WTC11 (cell line): ENCODE measurements at regions not wholly inside any gene's neighbourhood (a gene's known extent, or its start where the extent isn't known, plus 50 kb on each side); places are given as distances from the start of the nearest gene placed in this dataset.

Experiments used
- ATAC-seq: fragments of 200-7000 bp; cut with Tn5 transposase; 2 replicates; pipeline ENCODE4 v1.10.0; 2021; ENCODE audit warnings: mild to moderate bottlenecking, moderate library complexity
- CTCF ChIA-PET: fragments of 300-600 bp; sonication (Branson Sonifier 250); formaldehyde crosslinking; loops from one replicate; lab custom pipeline; 2021; ENCODE audit warnings: antibody characterized with exemption; lab: Charles Lee
- POLR2A ChIA-PET: fragments of 350-600 bp; sonication (Branson Sonifier 250); formaldehyde crosslinking; loops from one replicate; lab custom pipeline; 2021; ENCODE audit warnings: antibody characterized with exemption; lab: Charles Lee
- DNase-seq: peaks from one replicate; pipeline ENCODE4 v3.0.0; 2021; ENCODE audit warnings: low spot score
- H3K27ac Mint-ChIP-seq: 2 replicates; pipeline ENCODE4 v1.8.0; 2021; ENCODE audit warnings: mixed read lengths
- H3K27me3 Mint-ChIP-seq: 2 replicates; pipeline ENCODE4 v1.8.0; 2021; ENCODE audit warnings: low read depth, mild to moderate bottlenecking, moderate library complexity, mixed read lengths
- H3K36me3 Mint-ChIP-seq: 2 replicates; pipeline ENCODE4 v1.8.0; 2021; ENCODE audit warnings: mixed read lengths
- H3K4me1 Mint-ChIP-seq: 2 replicates; pipeline ENCODE4 v1.8.0; 2022; ENCODE audit warnings: mixed read lengths
- H3K4me3 Mint-ChIP-seq: 2 replicates; pipeline ENCODE4 v1.8.0; 2021; ENCODE audit warnings: mild to moderate bottlenecking, moderate library complexity, mixed read lengths
- H3K9me3 Mint-ChIP-seq: 2 replicates; pipeline ENCODE4 v1.8.0; 2021; ENCODE audit warnings: mixed read lengths
- AFF4 ChIP-seq: sonication (generic); formaldehyde crosslinking; IDR thresholded peaks from 2 replicates; pipeline ENCODE4 v1.8.1; 2023; ENCODE audit warnings: mild to moderate bottlenecking, missing genetic modification reagents, borderline replicate concordance
- CREM ChIP-seq: sonication (generic); formaldehyde crosslinking; IDR thresholded peaks from 2 replicates; pipeline ENCODE4 v1.8.1; 2022; ENCODE audit warnings: mild to moderate bottlenecking, missing genetic modification reagents, moderate library complexity
- FOXJ3 ChIP-seq: sonication (generic); formaldehyde crosslinking; IDR thresholded peaks from 2 replicates; pipeline ENCODE4 v1.9.0; 2021; ENCODE audit warnings: missing genetic modification reagents, mild to moderate bottlenecking, borderline replicate concordance
- HMGA2 ChIP-seq: fragments of 250-450 bp; sonication (Bioruptor Pico); IDR thresholded peaks from 2 replicates; pipeline ENCODE4 v1.4.0; 2021; ENCODE audit warnings: mild to moderate bottlenecking, moderate library complexity
- NFATC4 ChIP-seq: fragments of 250-450 bp; sonication (Bioruptor Pico); IDR thresholded peaks from 2 replicates; pipeline ENCODE4 v1.9.0; 2021; ENCODE audit warnings: mild to moderate bottlenecking
- NR1H2 ChIP-seq: sonication (generic); formaldehyde crosslinking; IDR thresholded peaks from 2 replicates; pipeline ENCODE4 v1.9.0; 2021; ENCODE audit warnings: mild to moderate bottlenecking, moderate library complexity, missing genetic modification reagents
- OVOL2 ChIP-seq: fragments of 250-450 bp; sonication (Bioruptor Pico); IDR thresholded peaks from 2 replicates; pipeline ENCODE4 v1.9.0; 2021; ENCODE audit warnings: mild to moderate bottlenecking, borderline replicate concordance
- PRDM15 ChIP-seq: sonication (generic); formaldehyde crosslinking; IDR thresholded peaks from 2 replicates; pipeline ENCODE4 v1.8.0; 2022; ENCODE audit warnings: missing genetic modification reagents
- PRRX2 ChIP-seq: fragments of 250-450 bp; sonication (Bioruptor Pico); IDR thresholded peaks from 2 replicates; pipeline ENCODE4 v1.8.0; 2021; ENCODE audit warnings: mild to moderate bottlenecking
- SMAD3 ChIP-seq: sonication (generic); formaldehyde crosslinking; IDR thresholded peaks from 2 replicates; pipeline ENCODE4 v1.8.0; 2022; ENCODE audit warnings: missing genetic modification reagents, mild to moderate bottlenecking, borderline replicate concordance
- ZNF219 ChIP-seq: sonication (generic); formaldehyde crosslinking; IDR thresholded peaks from 2 replicates; pipeline ENCODE4 v1.8.0; 2023; ENCODE audit warnings: missing genetic modification reagents, mild to moderate bottlenecking, borderline replicate concordance
- ZNF281 ChIP-seq: sonication (generic); formaldehyde crosslinking; IDR thresholded peaks from 2 replicates; pipeline ENCODE4 v1.8.0; 2023; ENCODE audit warnings: mild to moderate bottlenecking, missing genetic modification reagents
- ZNF416 ChIP-seq: fragments of 250-450 bp; sonication (Bioruptor Pico); IDR thresholded peaks from 2 replicates; pipeline ENCODE4 v1.9.0; 2021; ENCODE audit warnings: mild to moderate bottlenecking, inconsistent platforms
- ZNF423 ChIP-seq: fragments of 250-450 bp; sonication (Bioruptor Pico); IDR thresholded peaks from 2 replicates; pipeline ENCODE4 v2.1.2; 2022; ENCODE audit warnings: mild to moderate bottlenecking, moderate library complexity
- TF ChIP-seq, protein P1 (sequence below): fragments of 250-450 bp; sonication (Bioruptor Pico); conservative IDR thresholded peaks from 2 replicates; pipeline ENCODE4 v1.9.0; 2021; ENCODE audit warnings: mild to moderate bottlenecking
- TF ChIP-seq, protein P2 (sequence below): sonication (generic); formaldehyde crosslinking; IDR thresholded peaks from 2 replicates; pipeline ENCODE4 v1.8.1; 2023; ENCODE audit warnings: mild to moderate bottlenecking, missing genetic modification reagents
- TF ChIP-seq, protein P3 (sequence below): sonication (generic); formaldehyde crosslinking; IDR thresholded peaks from 2 replicates; pipeline ENCODE4 v1.8.1; 2022; ENCODE audit warnings: low read depth, missing genetic modification reagents, borderline replicate concordance

DNA sequence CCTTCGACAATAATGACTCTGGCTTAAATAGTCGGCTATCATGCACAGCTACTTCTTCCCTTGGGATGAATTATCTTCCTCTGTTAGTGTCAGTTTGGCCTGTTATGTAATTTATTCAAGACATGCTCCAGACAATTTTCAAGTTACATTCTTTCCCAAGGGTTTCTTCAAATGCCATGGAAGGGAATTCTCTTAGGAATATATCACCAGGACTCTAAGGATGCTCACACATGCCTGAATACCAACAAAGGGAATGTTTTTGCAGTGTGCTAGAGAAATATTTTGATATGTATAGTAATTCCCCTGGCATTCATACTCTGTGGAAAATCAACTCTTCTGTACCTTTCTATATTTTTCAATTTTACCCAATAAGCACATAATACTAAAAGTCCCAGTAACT lies 286.0 kb upstream of the KYNU start:
- ATAC-seq: no peak
- no peaks in the 10 kb centered on the region for H3K9me3 Mint-ChIP-seq
- H3K27ac Mint-ChIP-seq: no peak overlapping the region
- 0 out of 2 replicates have a peak, but pooled peaks cover 3% of the 10 kb centered on the region for H3K4me1 Mint-ChIP-seq
- ChIA-PET POLR2A (no interaction called here), CTCF (no interaction called here)
- no peak overlapping the region for H3K4me3 Mint-ChIP-seq
- no peaks in the 10 kb centered on the region for H3K36me3 Mint-ChIP-seq
- TF ChIP-seq NR1H2 (CRISPR knock-in tag) (no peak), ZNF281 (CRISPR knock-in tag) (no peak), PRDM15 (CRISPR knock-in tag) (no peak), ZNF416 (CRISPR knock-in tag) (no peak), CREM (no peak), OVOL2 (no peak), ZNF423 (CRISPR knock-in tag) (no peak), ZNF219 (no peak), NFATC4 (CRISPR knock-in tag) (no peak), FOXJ3 (CRISPR knock-in tag) (no peak)
- TF ChIP-seq, protein P1, sequence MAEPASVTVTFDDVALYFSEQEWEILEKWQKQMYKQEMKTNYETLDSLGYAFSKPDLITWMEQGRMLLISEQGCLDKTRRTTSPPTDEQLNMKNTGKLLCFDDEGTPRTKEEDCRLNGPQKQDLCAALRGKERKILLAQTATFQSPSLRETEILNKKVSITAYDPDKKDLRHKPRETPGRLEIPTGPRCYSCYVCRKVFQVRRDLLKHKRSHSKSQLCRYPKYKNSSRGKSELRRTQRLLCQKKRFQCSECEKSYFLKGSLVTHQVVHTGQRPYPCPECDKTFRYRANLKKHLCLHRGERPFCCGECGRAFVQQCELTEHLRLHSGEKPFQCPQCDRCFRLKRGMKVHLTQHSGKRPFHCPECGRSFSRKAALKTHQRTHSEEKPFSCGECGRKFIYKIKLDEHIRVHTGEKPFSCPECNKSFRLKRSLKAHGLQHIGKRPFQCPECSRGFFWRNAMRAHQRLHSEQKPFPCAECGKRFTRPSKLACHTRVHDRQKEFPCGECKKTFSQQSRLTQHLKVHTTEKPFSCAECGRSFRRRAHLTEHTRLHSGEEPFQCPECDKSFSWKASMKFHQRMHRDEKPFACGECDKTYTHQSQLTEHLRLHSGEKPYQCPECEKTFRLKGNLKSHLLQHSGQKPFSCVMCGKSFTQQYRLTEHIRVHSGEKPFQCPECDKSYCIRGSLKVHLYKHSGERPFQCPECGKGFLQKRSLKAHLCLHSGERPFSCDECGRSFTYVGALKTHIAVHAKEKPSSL: no peak
- TF ChIP-seq, protein P2, sequence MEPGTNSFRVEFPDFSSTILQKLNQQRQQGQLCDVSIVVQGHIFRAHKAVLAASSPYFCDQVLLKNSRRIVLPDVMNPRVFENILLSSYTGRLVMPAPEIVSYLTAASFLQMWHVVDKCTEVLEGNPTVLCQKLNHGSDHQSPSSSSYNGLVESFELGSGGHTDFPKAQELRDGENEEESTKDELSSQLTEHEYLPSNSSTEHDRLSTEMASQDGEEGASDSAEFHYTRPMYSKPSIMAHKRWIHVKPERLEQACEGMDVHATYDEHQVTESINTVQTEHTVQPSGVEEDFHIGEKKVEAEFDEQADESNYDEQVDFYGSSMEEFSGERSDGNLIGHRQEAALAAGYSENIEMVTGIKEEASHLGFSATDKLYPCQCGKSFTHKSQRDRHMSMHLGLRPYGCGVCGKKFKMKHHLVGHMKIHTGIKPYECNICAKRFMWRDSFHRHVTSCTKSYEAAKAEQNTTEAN (CRISPR knock-in tag): no peak
- TF ChIP-seq, protein P3, sequence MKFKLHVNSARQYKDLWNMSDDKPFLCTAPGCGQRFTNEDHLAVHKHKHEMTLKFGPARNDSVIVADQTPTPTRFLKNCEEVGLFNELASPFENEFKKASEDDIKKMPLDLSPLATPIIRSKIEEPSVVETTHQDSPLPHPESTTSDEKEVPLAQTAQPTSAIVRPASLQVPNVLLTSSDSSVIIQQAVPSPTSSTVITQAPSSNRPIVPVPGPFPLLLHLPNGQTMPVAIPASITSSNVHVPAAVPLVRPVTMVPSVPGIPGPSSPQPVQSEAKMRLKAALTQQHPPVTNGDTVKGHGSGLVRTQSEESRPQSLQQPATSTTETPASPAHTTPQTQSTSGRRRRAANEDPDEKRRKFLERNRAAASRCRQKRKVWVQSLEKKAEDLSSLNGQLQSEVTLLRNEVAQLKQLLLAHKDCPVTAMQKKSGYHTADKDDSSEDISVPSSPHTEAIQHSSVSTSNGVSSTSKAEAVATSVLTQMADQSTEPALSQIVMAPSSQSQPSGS (CRISPR knock-in tag): no peak
- DNase-seq: no peak
- H3K27me3 Mint-ChIP-seq: no peaks in the 10 kb centered on the region

DNA sequence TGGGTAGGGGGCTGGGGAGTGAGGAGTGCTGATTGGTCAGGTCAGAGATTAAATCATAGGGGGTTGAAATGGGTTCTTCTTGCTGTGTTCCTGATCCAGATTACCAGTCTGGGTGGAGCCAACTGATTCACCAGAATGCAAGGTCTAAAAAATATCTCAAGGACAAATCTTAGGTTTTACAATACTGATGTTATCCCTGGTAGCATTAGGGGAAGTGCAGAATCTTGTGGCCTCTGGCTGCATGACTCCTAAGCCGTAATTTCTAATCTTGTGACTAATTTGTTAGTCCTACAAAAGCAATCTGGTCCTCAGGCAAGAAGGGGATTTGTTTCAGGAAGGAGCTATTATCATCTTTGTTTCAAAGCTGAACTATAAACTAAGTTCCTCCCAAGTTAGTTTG lies 289.2 kb upstream of the KYNU start:
- Mint-ChIP-seq H3K27me3 (no peaks in the 10 kb centered on the region), H3K27ac (no peak overlapping the region), H3K9me3 (no peaks in the 10 kb centered on the region), H3K36me3 (no peaks in the 10 kb centered on the region), H3K4me1 (0 out of 2 replicates have a peak, but pooled peaks cover 3% of the 10 kb centered on the region), H3K4me3 (no peak overlapping the region)
- CTCF ChIA-PET: no interaction called here
- POLR2A ChIA-PET: no interaction called here
- DNase-seq: no peak
- no peak for ATAC-seq
- TF ChIP-seq HMGA2 (CRISPR knock-in tag) (no peak), ZNF219 (no peak), PRRX2 (CRISPR knock-in tag) (no peak), OVOL2 (no peak), AFF4 (no peak), SMAD3 (CRISPR knock-in tag) (no peak)
- TF ChIP-seq, protein P3 (CRISPR knock-in tag): no peak
